DND-41 (cell line): ENCODE measurements at regions not wholly inside any gene's neighbourhood (a gene's known extent, or its start where the extent isn't known, plus 50 kb on each side); places are given as distances from the start of the nearest gene placed in this dataset.

ENCODE experiments used
- ATAC-seq: fragments of 200-7000 bp; cut with Tn5 transposase; 3 replicates; pipeline ENCODE4 v1.9.1; 2021; ENCODE audit warnings: low read depth; ENCODE audit not compliant: insufficient read depth
- DNase-seq: peaks from one replicate; pipeline ENCODE4 v3.0.0-alpha.2; 2020
- H2AFZ ChIP-seq: 2 replicates; pipeline ENCODE4 v1.6.0; 2012; ENCODE audit warnings: low read depth, low read length
- H3K27ac ChIP-seq: 2 replicates; pipeline ENCODE4 v1.5.1; 2012; ENCODE audit warnings: low read length, inconsistent platforms
- H3K27me3 ChIP-seq: fragments of 200-600 bp; sonication (generic); 2 replicates; pipeline ENCODE4 v1.6.0; 2012; ENCODE audit warnings: low read length, mild to moderate bottlenecking, inconsistent platforms; ENCODE audit not compliant: insufficient read depth, poor library complexity
- H3K36me3 ChIP-seq: 2 replicates; pipeline ENCODE4 v1.5.1; 2012; ENCODE audit warnings: low read length, inconsistent platforms; ENCODE audit not compliant: insufficient read depth
- H3K4me1 ChIP-seq: 2 replicates; pipeline ENCODE4 v1.5.1; 2012; ENCODE audit warnings: mild to moderate bottlenecking, low read length; ENCODE audit not compliant: insufficient read depth
- H3K4me2 ChIP-seq: 2 replicates; pipeline ENCODE4 v1.6.0; 2012; ENCODE audit warnings: mild to moderate bottlenecking, moderate library complexity, low read length, inconsistent platforms; ENCODE audit not compliant: insufficient read depth
- H3K4me3 ChIP-seq, 2 experiments: fragments of 200-600 bp in 1 of 2; shearing (Covaris generic) in 1 of 2; 2 replicates each; pipeline ENCODE4 v1.5.1; 2012 to 2016; ENCODE audit warnings: inconsistent platforms in 2 of 2, low read length in 2 of 2, mild to moderate bottlenecking in 2 of 2, low read depth in 1 of 2, moderate library complexity in 1 of 2
- H3K79me2 ChIP-seq: 2 replicates; pipeline ENCODE4 v1.6.0; 2012; ENCODE audit warnings: low read length, inconsistent platforms; ENCODE audit not compliant: insufficient read depth
- H3K9ac ChIP-seq: 2 replicates; pipeline ENCODE4 v1.6.0; 2012; ENCODE audit warnings: low read depth, mild to moderate bottlenecking, inconsistent platforms, low read length, moderate library complexity
- H3K9me3 ChIP-seq: 2 replicates; pipeline ENCODE4 v1.5.1; 2012; ENCODE audit warnings: low read length, moderate library complexity, mild to moderate bottlenecking, inconsistent platforms; ENCODE audit not compliant: insufficient read depth, severe bottlenecking
- H4K20me1 ChIP-seq: 2 replicates; pipeline ENCODE4 v1.6.0; 2012; ENCODE audit warnings: low read length; ENCODE audit not compliant: insufficient read depth
- EZH2 ChIP-seq: IDR thresholded peaks from 3 replicates; pipeline ENCODE4 v1.6.1; 2012; ENCODE audit warnings: borderline replicate concordance, low read depth, mild to moderate bottlenecking, moderate library complexity, low read length, inconsistent platforms; ENCODE audit not compliant: severe bottlenecking
- TF ChIP-seq, protein P1 (sequence below): IDR thresholded peaks from 2 replicates; pipeline ENCODE4 v1.5.1; 2012; ENCODE audit warnings: borderline replicate concordance, low read length, moderate library complexity, mild to moderate bottlenecking; ENCODE audit not compliant: poor library complexity, severe bottlenecking; ENCODE audit errors: extremely low read depth

DNA sequence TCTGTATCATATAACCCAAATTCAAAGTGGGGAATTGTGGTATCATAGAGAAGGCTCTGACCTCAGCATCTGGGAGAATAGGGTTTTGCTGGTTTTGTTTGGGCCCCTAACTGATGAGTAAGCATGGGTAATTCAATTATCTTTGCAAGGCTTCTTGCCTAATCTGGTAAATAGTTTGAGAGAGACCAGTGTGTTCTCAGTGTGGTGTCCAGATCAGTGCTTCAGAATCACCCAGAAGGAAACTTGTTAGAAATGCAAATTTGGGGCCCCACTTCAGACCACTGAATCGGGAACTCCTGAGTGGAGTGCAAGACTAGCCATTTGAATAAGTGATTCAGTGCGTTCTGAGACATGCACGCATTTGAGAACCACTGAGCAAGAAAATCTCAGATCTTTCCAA lies 282.7 kb downstream of the EPHA4 start:
- no peak for DNase-seq
- H3K27ac ChIP-seq = no peak overlapping the region
- no peak overlapping the region for H3K4me2 ChIP-seq
- no peak overlapping the region for H3K4me3 ChIP-seq
- no peaks in the 10 kb centered on the region for H3K9me3 ChIP-seq
- no peaks in the 10 kb centered on the region for H3K79me2 ChIP-seq
- H4K20me1 ChIP-seq = no peaks in the 10 kb centered on the region
- TF ChIP-seq, protein P1, sequence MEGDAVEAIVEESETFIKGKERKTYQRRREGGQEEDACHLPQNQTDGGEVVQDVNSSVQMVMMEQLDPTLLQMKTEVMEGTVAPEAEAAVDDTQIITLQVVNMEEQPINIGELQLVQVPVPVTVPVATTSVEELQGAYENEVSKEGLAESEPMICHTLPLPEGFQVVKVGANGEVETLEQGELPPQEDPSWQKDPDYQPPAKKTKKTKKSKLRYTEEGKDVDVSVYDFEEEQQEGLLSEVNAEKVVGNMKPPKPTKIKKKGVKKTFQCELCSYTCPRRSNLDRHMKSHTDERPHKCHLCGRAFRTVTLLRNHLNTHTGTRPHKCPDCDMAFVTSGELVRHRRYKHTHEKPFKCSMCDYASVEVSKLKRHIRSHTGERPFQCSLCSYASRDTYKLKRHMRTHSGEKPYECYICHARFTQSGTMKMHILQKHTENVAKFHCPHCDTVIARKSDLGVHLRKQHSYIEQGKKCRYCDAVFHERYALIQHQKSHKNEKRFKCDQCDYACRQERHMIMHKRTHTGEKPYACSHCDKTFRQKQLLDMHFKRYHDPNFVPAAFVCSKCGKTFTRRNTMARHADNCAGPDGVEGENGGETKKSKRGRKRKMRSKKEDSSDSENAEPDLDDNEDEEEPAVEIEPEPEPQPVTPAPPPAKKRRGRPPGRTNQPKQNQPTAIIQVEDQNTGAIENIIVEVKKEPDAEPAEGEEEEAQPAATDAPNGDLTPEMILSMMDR = no peak
- TF ChIP-seq EZH2 = no peak
- no peak for ATAC-seq
- H3K4me1 ChIP-seq = no peaks in the 10 kb centered on the region
- H3K27me3 ChIP-seq = no peaks in the 10 kb centered on the region
- H2AFZ ChIP-seq = no peak overlapping the region
- H3K9ac ChIP-seq = no peak overlapping the region
- no peaks in the 10 kb centered on the region for H3K36me3 ChIP-seq

DNA sequence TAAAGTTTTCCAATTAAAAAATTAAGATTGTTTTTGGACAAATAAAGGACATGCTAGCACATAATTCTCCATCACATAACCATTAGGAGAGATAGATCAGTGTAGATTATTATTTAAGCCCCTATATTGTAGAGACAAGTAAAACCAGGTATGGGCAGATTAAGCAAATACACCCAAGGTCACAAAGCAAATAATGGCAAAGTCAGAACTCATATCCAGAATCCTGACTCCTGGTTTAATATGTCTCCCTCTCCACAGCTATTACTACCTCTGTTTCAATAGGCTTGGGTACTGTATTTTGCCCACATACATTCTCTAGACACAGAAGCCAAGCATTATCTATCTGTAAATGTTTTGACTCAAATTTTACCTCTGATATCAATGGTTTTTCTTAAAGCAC lies 282.3 kb downstream of the EPHA4 start:
- H3K4me1 ChIP-seq = no peaks in the 10 kb centered on the region
- no peak overlapping the region for H3K9ac ChIP-seq
- H3K4me2 ChIP-seq = no peak overlapping the region
- H3K36me3 ChIP-seq = no peaks in the 10 kb centered on the region
- H3K79me2 ChIP-seq = no peaks in the 10 kb centered on the region
- no peak for ATAC-seq
- H3K27me3 ChIP-seq = no peaks in the 10 kb centered on the region
- H2AFZ ChIP-seq = no peak overlapping the region
- H3K4me3 ChIP-seq = no peak overlapping the region
- H3K27ac ChIP-seq = no peak overlapping the region
- H3K9me3 ChIP-seq = no peaks in the 10 kb centered on the region
- no peak for DNase-seq
- TF ChIP-seq, protein P1 = no peak
- TF ChIP-seq EZH2 = no peak
- H4K20me1 ChIP-seq = no peaks in the 10 kb centered on the region

DNA sequence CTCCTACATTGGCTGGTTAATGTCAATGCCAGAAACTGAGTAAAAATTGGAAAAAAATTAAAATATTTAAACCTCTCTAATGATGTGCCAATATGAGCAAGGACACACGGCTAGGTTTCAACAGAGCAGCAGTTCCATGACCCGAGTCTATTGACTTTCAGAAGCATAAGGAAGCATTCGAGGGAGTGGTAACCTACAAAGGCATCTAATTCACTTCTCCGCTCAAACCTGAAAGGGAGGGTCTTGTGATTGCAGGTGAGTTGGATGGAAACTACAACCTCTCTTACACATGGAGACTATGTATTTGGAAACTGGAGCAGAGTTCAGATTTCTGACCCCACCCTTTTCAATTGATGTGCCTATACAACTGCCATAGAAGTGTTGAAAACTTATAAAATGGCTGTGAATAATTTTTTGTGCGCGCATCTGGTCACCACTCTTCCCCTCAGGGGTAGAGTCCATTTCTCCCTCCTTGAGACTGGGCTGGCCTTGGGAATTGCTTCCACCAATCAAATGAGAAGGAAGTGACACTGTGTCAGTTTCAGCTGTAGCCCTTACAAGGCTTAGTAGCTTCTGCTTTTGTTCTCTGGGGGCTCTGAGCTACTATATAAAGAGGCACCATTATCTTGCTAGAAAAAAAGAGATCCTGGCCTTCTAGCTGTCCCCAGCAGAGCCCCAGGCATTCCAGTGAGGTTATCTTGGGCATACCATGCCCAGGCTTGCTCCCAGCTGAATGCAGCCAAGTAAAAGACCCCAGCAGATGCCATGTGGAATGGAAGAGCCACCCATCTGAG lies 278.0 kb downstream of the EPHA4 start:
- Histone ChIP-seq H3K79me2 (no peaks in the 10 kb centered on the region), H3K9ac (no peak overlapping the region), H3K4me1 (no peaks in the 10 kb centered on the region), H3K27ac (no peak overlapping the region), H3K4me2 (no peak overlapping the region), H3K27me3 (no peaks in the 10 kb centered on the region), H2AFZ (no peak overlapping the region), H3K36me3 (no peaks in the 10 kb centered on the region), H4K20me1 (no peaks in the 10 kb centered on the region), H3K9me3 (no peaks in the 10 kb centered on the region), H3K4me3 (no peak overlapping the region)
- no peak for TF ChIP-seq EZH2
- TF ChIP-seq, protein P1 = no peak
- ATAC-seq (no peak), DNase-seq (no peak)

DNA sequence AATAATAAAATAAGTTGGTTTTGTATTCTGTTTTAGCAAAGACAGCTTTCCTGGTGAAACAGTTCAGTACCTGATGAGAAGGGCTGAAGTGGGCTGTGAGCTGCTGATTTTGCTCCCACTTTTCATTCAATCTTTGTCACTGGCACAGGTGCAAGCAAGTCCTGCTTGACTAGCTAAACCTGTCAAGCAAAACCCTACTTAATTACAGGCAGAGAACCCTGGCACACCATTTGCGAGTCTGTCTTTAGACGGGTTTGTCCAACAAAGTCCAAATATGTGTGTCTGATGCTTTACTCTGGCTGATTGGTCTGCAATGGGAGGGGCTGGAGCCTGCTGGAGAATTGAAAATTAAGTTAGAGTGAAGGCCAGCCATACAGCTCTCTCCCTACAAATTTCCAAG lies 267.2 kb downstream of the EPHA4 start:
- DNase-seq = no peak
- H3K27me3 ChIP-seq = no peaks in the 10 kb centered on the region
- ATAC-seq = no peak
- H3K27ac ChIP-seq = no peak overlapping the region
- H3K9me3 ChIP-seq = no peaks in the 10 kb centered on the region
- no peak for TF ChIP-seq EZH2
- TF ChIP-seq, protein P1 = no peak
- H3K79me2 ChIP-seq = no peaks in the 10 kb centered on the region
- H3K4me3 ChIP-seq = no peak overlapping the region
- no peaks in the 10 kb centered on the region for H3K36me3 ChIP-seq
- no peak overlapping the region for H2AFZ ChIP-seq
- no peaks in the 10 kb centered on the region for H3K4me1 ChIP-seq
- no peak overlapping the region for H3K4me2 ChIP-seq
- H3K9ac ChIP-seq = no peak overlapping the region
- no peaks in the 10 kb centered on the region for H4K20me1 ChIP-seq
